Fibroblast of the aortic adventitia (primary cell): ENCODE measurements at regions not wholly inside any gene's neighbourhood (a gene's known extent, or its start where the extent isn't known, plus 50 kb on each side); places are given as distances from the start of the nearest gene placed in this dataset.
A peak's percentile ranks its signal among the peaks of the same experiment; 100 is the strongest.
"Not testable (repeated sequence)": the region's sequence is repeated elsewhere in the genome, so short reads cannot be mapped to it uniquely, and the experiment has no call there.

Source experiments
- DNase-seq: peaks from one replicate; pipeline ENCODE4 v3.0.0-alpha.2; 2010; ENCODE audit warnings: low read depth
- H3K4me3 ChIP-seq: 2 replicates; pipeline ENCODE4 v1.5.1; 2011; ENCODE audit warnings: low read depth, mild to moderate bottlenecking, control low read depth, low read length, moderate library complexity
- CTCF ChIP-seq: IDR thresholded peaks from 2 replicates; pipeline ENCODE4 v1.5.1; 2011; ENCODE audit warnings: mild to moderate bottlenecking, low read length, control low read depth, inconsistent platforms; ENCODE audit not compliant: insufficient read depth

DNA sequence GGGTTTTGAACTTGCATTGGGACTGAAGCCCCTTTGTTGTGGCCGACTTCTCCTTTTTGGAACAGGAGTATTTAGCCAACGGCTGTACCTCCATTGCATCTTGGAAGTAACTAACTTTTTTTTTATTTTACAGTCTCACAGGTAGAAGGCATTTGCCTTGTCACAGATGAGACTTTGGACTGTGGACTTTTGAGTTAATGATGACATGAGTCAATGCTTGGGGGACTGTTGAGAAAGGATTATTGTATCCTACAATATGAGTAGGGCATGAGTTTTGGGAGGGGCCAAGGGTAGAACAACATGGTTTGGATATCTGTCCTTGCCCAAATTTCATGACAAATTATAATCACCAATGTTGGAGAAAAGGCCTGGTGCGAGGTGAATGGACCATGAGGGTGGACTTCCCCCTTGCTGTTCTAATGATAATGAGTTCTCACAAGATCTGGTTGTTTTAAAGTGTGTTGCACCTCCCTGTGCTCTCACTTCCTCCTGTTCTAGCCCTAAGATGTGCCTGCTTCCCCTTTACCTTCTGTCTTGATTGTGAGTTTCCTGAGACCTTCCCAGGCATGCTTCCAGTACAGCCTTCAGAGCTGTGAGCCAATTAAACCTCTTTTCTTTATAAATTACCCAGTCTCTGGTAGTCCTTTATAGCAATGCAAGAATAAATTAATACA is 1269.4 kb upstream of the CHAC2 start:
- no peak for TF ChIP-seq CTCF

GRCh38 chr2:52495816-52496215 is 1271.8 kb upstream of the CHAC2 start:
- DNase-seq = no peak
- no peak overlapping the region for H3K4me3 ChIP-seq
- TF ChIP-seq CTCF = no peak

More for the DNA sequence above, 1269.4 kb upstream of the CHAC2 start:
- DNase-seq = no peak
- H3K4me3 ChIP-seq = no peak overlapping the region

DNA sequence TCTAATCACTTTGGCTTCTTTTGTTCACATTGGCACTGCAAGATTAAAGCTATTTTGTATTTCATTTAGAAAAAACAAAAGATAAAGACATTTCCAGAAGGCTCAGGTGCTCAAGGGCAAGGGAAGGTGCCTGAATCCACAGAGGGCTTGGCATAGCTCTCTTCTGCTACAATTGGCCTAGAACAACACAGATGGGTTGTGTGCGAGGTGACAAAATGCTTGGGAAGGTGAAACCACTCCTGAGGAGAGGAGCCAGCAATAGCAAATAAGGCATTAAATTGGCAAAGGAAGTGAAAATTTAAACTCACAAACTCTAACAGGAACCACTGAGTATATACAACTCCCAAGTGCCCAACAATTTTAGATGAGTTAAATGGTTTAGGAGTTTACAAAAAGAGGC is 1290.4 kb upstream of the CHAC2 start:
- DNase-seq = peak; percentile 2
- H3K4me3 ChIP-seq = no peak overlapping the region
- no peak for TF ChIP-seq CTCF

DNA sequence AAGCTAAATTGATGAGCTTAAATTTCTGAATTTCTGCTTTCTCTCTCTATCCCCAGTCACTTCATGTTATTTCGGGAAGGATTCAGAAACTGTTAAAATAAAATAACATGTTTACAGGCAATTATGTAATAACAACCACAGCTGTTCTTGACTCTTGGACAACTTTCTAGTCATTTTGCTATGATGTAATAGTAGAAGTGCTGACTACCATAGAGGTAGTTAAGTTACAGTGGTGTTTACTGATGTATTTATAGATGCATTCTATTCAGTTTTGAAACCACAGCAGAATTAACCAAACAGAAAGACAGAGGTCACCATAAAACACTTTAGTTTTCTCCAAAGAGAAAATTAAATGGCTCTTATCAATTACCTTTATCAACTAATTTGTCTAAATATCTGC is 1292.0 kb upstream of the CHAC2 start:
- no peak for TF ChIP-seq CTCF
- H3K4me3 ChIP-seq = no peak overlapping the region
- no peak for DNase-seq

DNA sequence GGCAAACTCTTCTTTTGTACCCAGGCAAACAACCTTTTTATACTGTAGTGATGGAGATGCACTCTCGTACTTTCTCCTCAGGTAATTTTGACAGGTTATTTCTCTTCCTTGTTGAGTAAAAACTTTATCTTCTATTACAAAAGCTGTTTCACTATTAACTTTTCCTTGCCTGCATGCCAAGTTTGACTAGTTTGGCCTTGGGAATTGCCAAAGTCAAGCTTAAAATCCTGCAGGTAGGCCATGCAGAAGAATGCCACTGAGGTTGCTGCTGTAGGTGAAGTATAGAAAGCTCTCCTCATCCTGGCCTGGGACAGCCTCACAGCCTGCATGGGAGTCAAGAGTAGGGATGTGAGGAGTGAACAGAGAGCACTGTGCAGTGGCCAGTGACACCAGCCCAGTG is 1293.5 kb upstream of the CHAC2 start:
- no peak for TF ChIP-seq CTCF
- H3K4me3 ChIP-seq = no peak overlapping the region
- DNase-seq = no peak

DNA sequence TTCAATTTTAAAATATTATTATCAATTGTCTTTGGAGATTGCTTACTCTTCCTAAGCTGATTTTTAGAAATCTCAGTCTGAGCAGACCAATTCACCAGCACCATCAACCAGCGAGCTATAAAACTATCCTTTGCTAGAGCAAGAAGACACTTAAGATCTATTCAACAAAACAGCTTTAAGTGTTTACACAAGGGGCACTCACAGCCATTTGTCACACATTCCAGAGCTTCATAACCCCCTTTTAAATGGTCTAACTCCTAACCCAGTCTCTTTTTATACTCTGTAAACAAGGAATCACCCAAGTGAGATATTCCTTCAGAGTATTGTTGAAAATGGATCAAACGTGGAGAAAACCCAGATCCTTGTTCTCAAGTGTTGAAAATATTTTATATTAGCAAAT is 1294.1 kb upstream of the CHAC2 start:
- DNase-seq = no peak
- H3K4me3 ChIP-seq = no peak overlapping the region
- TF ChIP-seq CTCF = no peak

DNA sequence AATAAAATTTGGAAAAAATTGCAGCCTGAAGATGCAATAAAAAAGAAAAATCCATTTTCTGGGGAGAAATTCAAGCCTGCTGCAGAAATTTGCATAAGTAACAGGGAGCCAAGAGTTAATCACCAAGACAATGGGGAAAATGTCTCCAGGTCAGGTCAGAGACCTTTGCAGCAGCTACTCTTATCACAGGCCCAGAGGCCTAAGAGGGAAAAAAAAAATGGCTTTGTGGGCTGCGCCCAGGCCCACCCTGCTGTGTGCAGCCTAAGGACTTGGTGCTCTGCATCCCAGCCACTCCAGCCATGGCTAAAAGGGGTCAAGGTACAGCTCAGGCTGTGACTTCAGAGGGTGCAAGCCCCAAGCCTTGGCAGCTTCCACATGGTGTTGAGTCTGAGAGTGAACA is 1297.1 kb upstream of the CHAC2 start:
- not testable (repeated sequence) for H3K4me3 ChIP-seq, DNase-seq
